SU-DHL-6 (cell line): ENCODE measurements at regions not wholly inside any gene's neighbourhood (a gene's known extent, or its start where the extent isn't known, plus 50 kb on each side); places are given as distances from the start of the nearest gene placed in this dataset.

Source experiments
- EZH2phosphoT487 ChIP-seq: fragments of 200-600 bp; sonication (generic), shearing (Covaris generic); conservative IDR thresholded peaks from 2 replicates; pipeline ENCODE4 v1.6.1; 2018; ENCODE audit warnings: mild to moderate bottlenecking, antibody characterized with exemption, low read length, moderate library complexity, mixed read lengths
- TF ChIP-seq, protein P1 (sequence below): fragments of 200-600 bp; sonication (generic); IDR thresholded peaks from one replicate; pipeline ENCODE4 v1.5.1; 2017; ENCODE audit warnings: antibody characterized with exemption, mild to moderate bottlenecking, low read length, moderate library complexity; ENCODE audit not compliant: insufficient read depth, poor library complexity, severe bottlenecking

DNA sequence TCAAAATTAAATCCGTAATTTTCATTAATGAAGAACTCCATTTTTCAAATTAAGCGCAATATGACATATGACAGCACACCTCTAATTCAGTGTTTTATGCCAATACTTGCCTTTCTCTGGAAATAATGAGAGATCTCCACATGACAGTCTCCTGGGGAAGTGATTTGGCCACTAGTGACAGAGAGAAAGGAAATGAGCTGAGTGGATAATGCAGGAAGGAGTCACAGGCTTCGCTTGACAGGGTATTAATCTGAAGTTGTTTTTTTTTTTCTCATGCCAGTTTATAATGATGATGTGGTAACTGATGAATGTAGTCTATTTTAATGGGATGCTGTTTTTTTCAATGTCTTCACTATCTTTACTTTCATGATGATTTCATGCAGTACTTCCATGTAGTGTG lies 1079.4 kb upstream of the GYPC start:
- TF ChIP-seq, protein P1, sequence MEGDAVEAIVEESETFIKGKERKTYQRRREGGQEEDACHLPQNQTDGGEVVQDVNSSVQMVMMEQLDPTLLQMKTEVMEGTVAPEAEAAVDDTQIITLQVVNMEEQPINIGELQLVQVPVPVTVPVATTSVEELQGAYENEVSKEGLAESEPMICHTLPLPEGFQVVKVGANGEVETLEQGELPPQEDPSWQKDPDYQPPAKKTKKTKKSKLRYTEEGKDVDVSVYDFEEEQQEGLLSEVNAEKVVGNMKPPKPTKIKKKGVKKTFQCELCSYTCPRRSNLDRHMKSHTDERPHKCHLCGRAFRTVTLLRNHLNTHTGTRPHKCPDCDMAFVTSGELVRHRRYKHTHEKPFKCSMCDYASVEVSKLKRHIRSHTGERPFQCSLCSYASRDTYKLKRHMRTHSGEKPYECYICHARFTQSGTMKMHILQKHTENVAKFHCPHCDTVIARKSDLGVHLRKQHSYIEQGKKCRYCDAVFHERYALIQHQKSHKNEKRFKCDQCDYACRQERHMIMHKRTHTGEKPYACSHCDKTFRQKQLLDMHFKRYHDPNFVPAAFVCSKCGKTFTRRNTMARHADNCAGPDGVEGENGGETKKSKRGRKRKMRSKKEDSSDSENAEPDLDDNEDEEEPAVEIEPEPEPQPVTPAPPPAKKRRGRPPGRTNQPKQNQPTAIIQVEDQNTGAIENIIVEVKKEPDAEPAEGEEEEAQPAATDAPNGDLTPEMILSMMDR, result no peak
- TF ChIP-seq EZH2phosphoT487, result no peak
